CD4-positive, alpha-beta T cell treated with Interleukin-6 at 100 ng/mL for 8 hours (primary cell): ENCODE measurements at regions not wholly inside any gene's neighbourhood (a gene's known extent, or its start where the extent isn't known, plus 50 kb on each side); places are given as distances from the start of the nearest gene placed in this dataset.

Source experiments
- DNase-seq: peaks from one replicate; pipeline ENCODE4 v3.0.0-alpha.2; 2020; ENCODE audit warnings: mixed read lengths, low spot score

DNA sequence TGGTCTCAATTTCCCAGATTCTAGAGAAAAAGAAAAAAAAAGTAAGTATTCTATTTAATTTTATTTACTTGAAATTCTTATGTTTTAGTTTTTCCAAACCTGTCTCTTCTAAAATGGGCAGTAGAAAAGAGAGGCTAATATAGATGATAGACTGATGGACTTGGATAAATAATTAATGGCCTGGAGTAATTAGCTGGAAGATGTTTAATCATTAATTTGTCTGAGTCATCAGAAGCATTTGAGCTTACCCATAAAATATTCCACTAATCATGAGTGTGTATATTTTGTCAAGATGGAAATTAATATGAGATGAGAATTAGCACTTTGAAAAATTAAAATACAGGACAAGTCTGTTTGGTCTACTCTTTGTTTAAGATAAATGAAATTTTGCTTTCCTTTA, 212.1 kb upstream of the MIR17HG start:
- no peak for DNase-seq

DNA sequence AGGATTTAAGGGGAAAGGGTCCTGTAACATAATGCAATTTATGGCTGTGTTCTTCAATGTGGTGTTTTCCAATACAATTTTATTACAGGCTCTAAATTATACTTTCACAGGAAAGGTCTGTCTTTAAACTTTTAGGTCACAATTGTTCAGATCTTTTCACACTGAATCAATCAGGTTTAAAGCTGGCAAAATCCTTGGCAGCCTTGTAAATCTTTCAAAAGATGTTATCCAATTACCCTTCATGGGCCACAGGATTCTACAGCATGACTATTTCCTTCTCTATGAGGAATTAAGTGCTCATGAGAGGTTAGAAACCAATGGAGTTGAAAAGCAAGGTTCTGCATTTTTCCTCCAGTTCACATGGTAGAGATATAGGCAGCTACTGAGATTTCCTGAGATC, 211.5 kb upstream of the MIR17HG start:
- no peak for DNase-seq

DNA sequence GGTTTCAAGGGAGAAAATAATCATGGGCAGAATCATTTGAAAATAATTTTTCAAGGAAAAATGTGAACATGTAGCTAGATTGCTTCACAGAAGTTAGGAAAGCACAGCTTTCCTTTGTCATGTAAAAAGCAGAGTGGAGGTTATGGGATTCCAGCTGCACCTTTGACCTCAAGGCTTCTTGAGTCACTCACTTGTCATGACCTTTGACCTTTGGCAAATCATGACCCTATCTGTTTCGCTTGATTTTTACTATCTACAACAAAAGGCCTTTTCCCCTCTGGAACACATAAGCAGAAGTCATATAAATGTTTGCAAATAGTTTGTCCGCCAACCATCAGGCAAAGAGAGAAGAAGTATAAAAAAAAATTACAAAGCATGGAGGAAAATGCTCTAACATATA, 210.7 kb upstream of the MIR17HG start:
- no peak for DNase-seq

DNA sequence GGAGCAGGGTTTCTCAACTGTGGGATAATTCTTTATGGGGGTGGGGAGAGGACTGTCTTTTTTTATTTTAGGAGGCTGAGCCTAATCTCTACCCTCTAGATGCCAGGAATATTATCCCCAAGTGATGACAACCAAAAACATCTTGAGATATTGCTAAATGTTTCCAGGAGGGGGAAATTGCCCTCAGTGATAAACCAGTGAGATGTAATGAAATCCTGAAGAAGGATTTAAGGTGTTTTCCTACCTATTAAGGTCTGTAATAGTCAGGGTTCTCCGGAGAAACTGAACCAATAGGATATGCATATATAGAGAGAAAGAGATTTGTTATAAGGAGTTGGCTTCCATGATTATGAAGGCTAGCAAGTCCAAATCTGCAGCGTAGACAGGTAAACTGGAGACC, 208.3 kb upstream of the MIR17HG start:
- DNase-seq, result no peak

DNA sequence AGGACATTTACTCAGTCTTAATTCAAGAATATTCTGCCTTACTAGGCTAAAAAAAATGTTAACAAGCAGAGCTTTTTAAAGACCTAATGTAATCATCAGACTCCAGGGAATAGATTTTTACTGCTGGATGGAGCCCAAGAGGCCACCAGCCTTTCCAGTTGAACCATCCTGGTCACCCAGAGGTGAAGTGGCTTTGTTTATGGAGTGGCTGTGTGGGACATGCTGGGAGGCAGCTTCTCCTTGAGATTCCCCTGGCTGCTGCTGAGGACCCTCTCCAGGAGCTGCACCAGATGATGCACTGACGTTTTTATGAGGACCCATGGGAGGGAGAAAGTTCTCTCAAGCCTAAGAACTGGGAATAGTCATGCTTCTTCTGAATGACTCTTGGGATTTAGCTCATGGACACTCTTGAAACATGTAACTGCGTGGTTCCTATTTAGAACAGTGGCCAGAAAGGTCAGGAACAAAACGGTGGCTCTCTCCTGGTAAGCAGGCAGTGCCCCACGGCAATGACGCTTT, 205.9 kb upstream of the MIR17HG start:
- no peak for DNase-seq

DNA sequence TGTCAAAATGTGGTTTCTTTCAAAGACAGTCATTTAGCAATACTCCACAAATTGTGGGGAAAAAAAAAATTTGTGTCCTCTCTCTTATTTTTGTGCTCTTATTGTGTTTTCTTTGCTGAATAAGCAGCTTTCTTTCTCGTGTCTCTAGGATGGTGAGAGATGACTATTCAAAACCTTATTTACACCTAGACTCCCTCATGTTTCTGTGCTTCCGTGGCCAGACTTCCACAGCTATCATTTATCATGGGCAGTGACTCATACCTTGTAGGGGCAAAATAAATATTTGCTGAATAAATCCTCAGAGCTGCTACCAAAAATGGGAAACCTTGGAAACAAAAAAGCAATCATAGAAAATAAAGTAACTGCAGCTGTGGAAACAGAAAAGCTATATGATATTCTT, 204.9 kb upstream of the MIR17HG start:
- DNase-seq, result no peak

DNA sequence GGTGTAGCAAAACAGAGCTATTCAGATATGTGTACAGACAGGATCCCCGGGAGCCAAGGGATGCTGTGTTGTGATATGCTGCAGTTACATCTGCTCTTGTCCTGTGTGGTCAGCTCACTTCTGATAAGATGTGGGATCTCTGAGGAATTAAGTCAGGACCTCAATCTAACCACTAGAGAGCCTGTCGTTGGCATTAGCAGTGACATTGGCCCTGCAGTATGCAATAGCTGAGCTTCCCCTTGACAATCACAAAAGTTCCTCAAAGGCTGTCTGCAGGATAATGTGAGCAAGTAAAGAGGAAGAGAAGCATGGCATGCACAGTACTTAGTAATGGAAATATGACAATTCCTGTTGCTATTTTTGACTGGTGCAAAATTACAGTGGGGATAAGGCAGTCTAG, 203.4 kb upstream of the MIR17HG start:
- DNase-seq, result no peak

DNA sequence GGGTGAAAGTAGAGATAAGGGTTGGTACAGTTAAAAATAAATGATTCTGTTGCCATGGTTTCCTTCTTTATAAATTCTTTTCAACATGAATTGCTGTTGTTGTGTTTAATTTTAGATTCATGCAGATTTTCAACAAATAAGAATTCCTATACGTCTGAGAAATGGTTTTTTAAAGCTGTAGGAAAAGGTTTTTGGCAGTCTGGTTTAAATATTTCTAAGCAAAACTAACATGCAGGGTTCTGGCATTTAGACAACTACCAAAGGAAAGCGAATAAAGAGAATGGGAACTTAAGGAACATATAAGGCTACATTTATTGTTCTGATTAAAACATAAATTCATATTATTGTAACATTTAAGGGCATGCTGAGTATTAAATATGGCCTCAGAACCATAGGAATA, 203.0 kb upstream of the MIR17HG start:
- no peak for DNase-seq

DNA sequence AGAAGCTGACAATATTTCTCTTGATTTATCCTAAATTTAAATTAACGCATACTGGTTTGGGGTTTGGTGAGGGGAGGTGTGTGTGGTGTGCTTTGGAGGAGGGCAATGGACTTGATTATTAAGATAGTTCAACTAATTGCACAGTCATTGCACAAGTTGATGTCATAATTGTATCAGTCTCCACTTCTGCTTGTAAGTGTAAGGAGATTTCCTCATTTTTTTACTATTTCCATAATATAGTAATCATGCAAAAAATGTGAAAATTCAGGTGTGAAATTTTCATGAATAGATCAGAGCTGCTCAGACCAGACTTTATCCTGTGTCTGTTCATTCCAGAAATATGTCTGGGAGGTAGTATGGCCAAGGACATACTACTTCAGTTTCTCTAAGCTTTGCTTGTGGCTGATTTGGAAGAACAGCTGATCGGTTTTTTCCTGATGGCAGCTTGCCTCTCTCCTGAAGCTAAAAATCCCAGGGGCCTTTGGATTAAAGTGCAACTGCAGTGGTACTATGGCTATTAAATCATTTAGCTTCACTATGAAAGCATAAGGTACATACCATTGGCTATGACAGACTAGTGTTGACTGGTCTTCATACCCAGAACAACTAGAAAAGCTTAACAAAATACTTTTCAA, 201.8 kb upstream of the MIR17HG start:
- DNase-seq, result no peak

DNA sequence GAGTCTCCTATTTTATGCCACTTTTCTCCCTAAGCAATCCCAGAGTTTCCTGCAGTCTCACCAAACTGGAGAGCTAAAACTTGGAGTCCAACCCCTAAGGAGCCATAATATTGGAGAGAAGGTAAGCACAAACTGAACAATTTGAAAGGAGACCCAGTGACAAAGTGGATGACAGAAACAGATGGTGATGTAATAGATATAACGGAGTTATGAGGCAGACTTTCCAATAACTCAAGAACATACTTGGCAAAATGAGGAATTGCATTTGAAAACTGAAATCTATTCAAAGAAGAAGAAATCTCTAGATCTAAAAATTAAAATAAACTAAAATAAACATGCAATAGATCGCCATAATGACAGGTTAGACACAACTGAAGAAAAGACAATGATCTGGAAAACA, 200.9 kb upstream of the MIR17HG start:
- no peak for DNase-seq

DNA sequence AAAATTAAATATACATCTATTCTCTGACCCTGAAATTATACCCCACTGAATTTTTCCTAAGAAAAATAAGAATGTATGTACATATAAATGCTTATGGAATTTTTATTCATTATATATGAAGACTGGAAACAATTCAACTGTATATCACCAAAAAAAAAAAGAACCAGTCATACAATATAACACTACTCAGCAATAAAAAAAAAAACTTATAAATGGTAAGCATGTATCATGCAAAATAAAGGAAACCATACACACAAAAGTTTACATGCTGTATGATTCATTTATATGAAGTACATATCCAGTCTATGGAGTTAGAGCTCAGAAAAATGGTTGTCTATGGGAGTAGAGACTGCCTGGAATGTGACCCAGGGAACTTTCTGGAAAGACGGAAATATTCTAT, 199.4 kb upstream of the MIR17HG start:
- DNase-seq, result no peak

DNA sequence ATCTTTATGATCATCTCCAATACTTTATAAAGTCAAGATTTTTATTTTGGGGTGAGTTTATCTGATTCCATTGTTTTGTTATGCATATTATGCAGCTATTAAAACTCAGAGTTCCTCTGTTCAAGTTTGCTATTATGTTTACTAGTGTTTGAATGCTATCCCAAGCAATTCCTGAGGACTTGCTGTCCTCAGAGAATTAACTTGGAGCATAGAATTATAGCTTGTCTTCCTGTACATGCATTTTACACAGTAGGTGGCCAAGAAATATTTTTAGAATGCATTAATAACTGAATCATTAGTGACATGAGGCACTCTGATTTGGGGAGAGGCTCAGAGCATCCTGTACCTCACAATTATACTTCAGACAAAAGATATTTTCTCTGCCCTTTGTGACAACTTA, 195.6 kb upstream of the MIR17HG start:
- no peak for DNase-seq

DNA sequence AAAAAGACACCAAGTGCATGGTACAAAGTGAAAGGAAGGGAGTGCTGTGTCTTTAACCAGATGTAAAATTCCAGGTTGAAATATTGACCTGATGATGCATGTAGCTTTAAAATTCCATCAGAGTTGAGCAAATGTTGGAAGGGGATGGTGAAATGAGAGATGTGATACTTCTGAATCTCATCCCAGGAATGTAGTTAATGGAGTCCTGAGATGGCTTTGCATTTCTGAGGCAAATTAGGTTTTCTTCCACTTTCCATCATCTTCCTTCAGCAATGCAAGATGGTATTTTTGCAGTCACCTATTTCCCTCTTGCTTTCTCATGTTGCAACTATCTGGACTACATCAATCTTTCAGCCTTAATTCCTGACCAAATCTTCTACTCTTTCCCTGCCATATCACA, 194.1 kb upstream of the MIR17HG start:
- DNase-seq, result no peak

DNA sequence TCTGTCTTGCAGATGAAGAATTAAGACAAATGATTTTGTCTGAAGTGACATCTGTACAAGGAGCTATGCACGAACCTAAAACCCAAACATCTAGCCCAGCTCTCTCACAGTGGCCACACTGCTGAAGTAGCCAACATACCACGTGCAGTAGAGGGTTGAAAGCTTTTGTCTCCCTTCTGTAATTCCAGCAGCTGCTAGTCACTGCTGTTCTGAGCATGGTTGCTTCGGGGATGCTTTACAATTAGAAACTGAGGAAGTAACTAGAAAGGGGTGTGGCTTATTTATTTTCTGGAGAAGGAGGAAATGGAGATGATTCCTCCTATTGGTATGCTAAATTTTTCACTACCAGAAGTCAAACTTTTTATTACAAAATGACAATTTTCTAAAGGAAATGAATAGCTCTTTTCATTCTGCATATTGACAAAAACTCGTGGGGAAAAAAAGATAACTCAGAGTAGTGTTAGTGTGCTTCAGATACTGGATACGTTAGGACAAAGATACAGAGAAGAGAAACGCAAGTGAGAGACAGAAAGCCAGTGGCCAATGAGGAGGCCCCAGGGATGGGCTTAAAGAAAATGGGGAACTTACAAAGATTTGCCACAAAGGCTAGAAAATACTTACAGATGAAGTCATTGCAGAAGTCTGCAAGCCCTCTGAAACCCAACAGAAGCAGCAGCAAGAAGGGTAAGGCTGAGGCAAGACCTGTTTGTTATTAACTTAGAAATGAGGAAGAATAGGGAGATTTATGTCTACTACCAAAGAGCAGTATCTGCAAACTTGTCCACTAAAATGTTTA, 192.7 kb upstream of the MIR17HG start:
- no peak for DNase-seq

DNA sequence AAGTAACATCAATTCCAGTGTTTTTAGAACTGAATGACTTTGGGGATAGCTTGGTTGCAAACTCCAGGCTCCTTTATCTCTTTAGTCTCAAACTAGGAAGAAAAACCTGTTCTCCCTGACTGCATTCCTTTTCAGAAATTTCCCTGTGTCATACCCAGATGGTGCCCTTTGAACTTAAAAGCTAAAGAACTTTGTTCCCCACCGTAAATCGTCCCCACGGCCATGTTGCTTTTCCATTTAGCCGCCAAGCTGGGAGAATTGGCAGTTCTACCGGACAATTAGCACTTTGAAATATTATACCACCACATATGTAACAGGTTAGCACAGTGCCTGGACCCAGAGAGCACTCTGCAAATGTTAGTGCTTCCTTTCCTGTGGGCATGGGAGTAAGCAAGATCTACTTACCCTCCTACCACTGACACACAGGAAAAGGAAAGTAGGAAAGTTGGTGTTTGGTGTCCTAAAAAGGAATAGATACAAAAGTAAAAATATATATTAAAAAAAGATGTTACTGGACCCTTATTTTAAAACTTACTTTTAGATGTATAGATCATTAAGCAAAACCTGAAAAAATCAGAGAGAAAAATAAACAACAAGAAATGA, 191.9 kb upstream of the MIR17HG start:
- DNase-seq, result no peak

DNA sequence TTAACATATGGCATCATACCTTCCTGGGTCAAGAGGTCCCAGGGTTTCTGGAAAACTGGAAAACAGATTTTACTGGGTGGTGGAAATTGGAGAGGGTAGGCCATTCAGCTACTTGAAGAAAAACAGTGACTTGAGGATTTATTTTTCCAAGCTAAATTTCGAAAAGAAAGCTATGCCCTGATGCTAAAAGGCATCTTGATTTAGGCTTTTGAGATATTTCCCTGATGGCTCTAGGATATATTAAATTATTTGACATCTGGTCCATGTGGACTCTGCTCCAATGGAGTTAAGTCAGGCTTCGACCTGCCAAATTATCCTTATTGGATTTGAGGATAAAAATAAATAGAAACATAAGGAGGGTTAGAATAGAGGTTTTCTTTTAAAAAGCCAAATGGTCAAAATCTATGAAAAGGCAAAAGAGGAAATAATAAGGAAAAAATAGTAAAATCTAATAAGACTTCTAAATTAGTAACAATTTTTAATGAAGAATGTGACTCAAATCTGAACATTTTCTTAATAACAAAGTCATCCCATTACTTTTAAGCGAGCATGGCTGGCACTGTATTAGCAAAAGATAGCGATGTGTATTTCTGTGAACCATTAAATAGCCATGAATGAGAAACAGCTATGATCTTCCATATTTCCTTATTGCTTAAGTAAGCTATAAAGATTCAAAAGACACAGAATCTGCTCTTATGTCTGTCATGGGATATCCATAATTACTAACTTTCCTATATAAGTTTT, 190.0 kb upstream of the MIR17HG start:
- no peak for DNase-seq

DNA sequence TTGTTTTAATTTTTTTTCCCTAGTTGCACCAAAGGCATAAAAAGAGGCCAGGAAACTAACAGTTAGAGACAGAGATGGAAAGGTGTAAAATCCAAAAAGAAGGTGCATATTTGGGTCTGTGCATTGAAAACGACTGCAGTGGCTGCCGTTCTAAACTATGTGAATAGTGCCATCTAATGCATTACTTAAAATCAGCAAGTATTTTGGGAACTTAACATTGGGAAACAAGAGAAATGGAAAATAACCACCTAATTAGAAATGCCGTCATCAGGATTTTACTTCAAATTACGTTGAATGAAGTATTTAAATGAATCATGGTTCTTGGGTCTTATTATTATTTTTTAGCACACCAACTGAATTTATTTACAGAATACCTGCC, 189.5 kb upstream of the MIR17HG start:
- no peak for DNase-seq

DNA sequence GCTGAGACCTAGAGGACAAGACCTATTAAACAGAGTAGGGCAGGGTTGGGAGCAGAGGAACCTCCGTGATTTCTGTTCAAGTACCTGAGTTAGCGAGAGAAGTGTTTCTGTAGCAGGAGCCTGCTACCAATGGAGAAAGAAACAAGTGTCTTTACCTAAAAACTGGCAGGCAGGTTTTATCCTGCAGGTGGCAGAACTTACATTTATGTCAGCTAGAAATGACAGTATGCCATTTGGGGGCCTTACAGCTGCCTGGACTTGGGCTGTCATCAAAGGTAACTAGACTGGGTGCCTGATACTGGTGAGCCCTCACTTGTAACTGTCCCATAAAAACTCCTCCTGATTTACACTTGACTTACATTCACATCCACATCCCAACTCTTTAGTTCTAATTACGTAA, 185.3 kb upstream of the MIR17HG start:
- DNase-seq, result no peak

DNA sequence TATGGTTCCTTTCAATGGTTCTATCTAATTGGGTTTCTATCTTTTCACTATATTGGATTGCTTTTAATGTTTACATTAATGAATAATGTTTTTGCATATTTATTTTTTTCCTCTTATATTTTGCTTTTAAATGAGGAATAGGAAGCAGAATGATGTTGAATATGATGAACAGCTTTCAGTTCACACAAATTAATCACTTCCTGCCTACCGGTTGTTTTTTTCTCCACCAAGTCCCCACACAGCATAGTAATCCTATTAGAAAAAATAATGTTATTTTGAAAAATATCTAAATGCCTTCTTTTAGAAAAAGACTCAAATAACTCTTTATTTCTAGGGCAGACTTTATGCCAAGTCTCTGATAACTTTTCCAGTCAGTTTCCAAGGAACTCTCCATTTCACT, 184.9 kb upstream of the MIR17HG start:
- DNase-seq, result no peak

DNA sequence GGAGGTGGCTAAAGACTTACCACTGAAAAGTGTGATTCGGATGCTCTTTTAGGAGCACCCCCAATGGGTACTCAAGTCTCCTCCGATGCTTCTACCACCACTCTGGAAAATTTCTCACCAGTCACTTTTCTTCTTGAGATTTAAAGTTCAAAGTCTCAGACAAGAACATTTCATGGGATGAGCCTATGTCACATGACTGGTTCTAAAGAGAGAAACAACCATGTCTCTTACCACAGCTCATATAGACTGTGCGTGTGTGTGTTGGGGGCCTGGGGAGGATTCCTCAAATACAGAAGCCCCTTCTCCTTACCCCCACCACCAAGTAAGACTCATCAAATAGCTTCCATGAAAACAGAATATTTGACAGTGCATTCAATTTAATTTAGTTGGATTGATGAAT, 181.7 kb upstream of the MIR17HG start:
- DNase-seq, result no peak

DNA sequence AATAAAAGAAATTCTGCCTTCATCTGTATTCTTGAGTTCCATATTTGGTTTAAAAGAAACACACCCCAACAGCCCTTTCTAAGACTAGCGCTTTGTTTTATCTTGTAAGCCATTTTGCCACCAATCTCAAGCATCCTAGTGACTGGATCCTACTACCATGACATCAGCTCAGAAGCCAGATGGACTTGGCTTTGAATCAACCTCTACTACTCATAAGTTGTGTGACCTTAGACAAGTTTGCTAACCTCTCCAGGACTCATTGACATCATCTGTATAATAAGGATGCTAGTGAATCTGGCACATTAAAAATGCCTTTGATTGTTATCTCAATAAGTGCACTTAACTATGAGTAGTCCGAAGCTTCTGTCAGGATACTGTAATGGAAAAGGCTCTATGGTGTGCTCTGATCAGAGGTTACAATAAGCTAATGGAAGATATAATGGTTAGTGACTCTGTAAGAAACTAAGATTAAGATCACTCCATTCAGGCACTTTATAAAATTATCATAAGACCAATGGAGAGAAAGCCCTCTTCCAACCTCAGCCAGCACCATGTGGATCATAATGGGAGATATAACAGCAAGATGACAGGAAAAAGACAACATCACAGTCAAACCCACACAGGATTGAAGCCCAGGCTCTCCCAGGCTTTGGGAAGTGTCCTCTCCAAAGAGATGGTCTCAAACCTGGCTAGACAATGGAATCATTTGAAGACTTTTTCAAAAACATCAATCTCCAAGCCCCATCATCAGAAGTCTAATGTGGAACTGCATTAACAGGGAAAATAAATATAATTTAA, 180.6 kb upstream of the MIR17HG start:
- DNase-seq, result no peak
